Liver (tissue), 8 donors: ENCODE measurements at regions not wholly inside any gene's neighbourhood (a gene's known extent, or its start where the extent isn't known, plus 50 kb on each side); places are given as distances from the start of the nearest gene placed in this dataset.

Source experiments
- DNase-seq: peaks from one replicate; pipeline ENCODE4 v3.0.0-alpha.2; 2017; ENCODE audit warnings: low spot score
- H3K27ac ChIP-seq, 2 donors: one replicate each; pipeline ENCODE4 v1.7.0; 2013; ENCODE audit warnings: inconsistent platforms in 2 of 2, low read length in 2 of 2, control low read depth in 1 of 2, low read depth in 1 of 2, mild to moderate bottlenecking in 1 of 2
- H3K27me3 ChIP-seq, 4 donors: one replicate each; pipeline versions ENCODE4 v1.6.1 to v1.7.0; 2013; ENCODE audit warnings: low read length in 3 of 4, inconsistent platforms in 1 of 4, mild to moderate bottlenecking in 1 of 4, moderate library complexity in 1 of 4; ENCODE audit not compliant: control insufficient read depth in 4 of 4, insufficient read depth in 4 of 4
- H3K36me3 ChIP-seq, 4 donors: one replicate each; pipeline versions ENCODE4 v1.6.1 to v1.7.0; 2013; ENCODE audit warnings: low read length in 3 of 4, mild to moderate bottlenecking in 3 of 4, low read depth in 1 of 4, moderate library complexity in 1 of 4; ENCODE audit not compliant: control insufficient read depth in 4 of 4, insufficient read depth in 3 of 4
- H3K4me1 ChIP-seq, 4 donors: one replicate each; pipeline versions ENCODE4 v1.6.1 to v1.7.0; 2013; ENCODE audit warnings: low read length in 3 of 4, mild to moderate bottlenecking in 3 of 4, moderate library complexity in 1 of 4; ENCODE audit not compliant: control insufficient read depth in 4 of 4, insufficient read depth in 4 of 4
- H3K4me3 ChIP-seq, 3 donors: one replicate each; pipeline versions ENCODE4 v1.6.1 to v1.7.0; 2013; ENCODE audit warnings: low read length in 3 of 3, control low read depth in 1 of 3, low read depth in 1 of 3, mild to moderate bottlenecking in 1 of 3
- H3K9ac ChIP-seq, 2 donors: one replicate each; pipeline ENCODE4 v1.7.0; 2013; ENCODE audit warnings: low read length in 2 of 2, mild to moderate bottlenecking in 2 of 2, moderate library complexity in 2 of 2, control low read depth in 1 of 2, low read depth in 1 of 2
- H3K9me3 ChIP-seq, 4 donors: one replicate each; pipeline versions ENCODE4 v1.6.1 to v1.7.0; 2013; ENCODE audit warnings: low read length in 3 of 4; ENCODE audit not compliant: control insufficient read depth in 4 of 4
- CTCF ChIP-seq: fragments of 150-350 bp; IDR thresholded peaks from 2 replicates; pipeline ENCODE4 v1.5.1; 2017; ENCODE audit warnings: improper control_type of control experiment, low read depth, low read length; ENCODE audit not compliant: missing input control
- FOXA2 ChIP-seq: IDR thresholded peaks from 2 replicates; pipeline ENCODE4 v1.6.1; 2016; ENCODE audit warnings: antibody characterized with exemption
- GABPA ChIP-seq, 2 donors: IDR thresholded peaks in 1 of 2; conservative IDR thresholded peaks in 1 of 2; 2 replicates each; pipeline ENCODE4 v1.6.1; 2016; ENCODE audit warnings: antibody characterized with exemption in 2 of 2, mild to moderate bottlenecking in 1 of 2, moderate library complexity in 1 of 2
- HNF4A ChIP-seq, 2 donors: conservative IDR thresholded peaks; 2 replicates each; pipeline ENCODE4 v1.6.1; 2016; ENCODE audit warnings: antibody characterized with exemption in 2 of 2, mild to moderate bottlenecking in 2 of 2
- NR2F2 ChIP-seq: IDR thresholded peaks from 2 replicates; pipeline ENCODE4 v1.6.1; 2016; ENCODE audit warnings: antibody characterized with exemption
- REST ChIP-seq: IDR thresholded peaks from 2 replicates; pipeline ENCODE4 v1.6.1; 2016; ENCODE audit warnings: antibody characterized with exemption, mild to moderate bottlenecking
- RXRA ChIP-seq, 2 donors: IDR thresholded peaks; 2 replicates each; pipeline ENCODE4 v1.6.1; 2017 to 2018; ENCODE audit warnings: antibody characterized with exemption in 2 of 2, mild to moderate bottlenecking in 1 of 2
- SP1 ChIP-seq: IDR thresholded peaks from 2 replicates; pipeline ENCODE4 v1.6.1; 2018; ENCODE audit warnings: antibody characterized with exemption, mild to moderate bottlenecking
- TAF1 ChIP-seq: conservative IDR thresholded peaks from 2 replicates; pipeline ENCODE4 v1.6.1; 2016; ENCODE audit warnings: antibody characterized with exemption, mild to moderate bottlenecking
- YY1 ChIP-seq: IDR thresholded peaks from 2 replicates; pipeline ENCODE4 v1.6.1; 2016; ENCODE audit warnings: antibody characterized with exemption, mild to moderate bottlenecking
- ZBTB33 ChIP-seq: IDR thresholded peaks from 2 replicates; pipeline ENCODE4 v1.6.1; 2016; ENCODE audit warnings: antibody characterized with exemption
- WGBS: extraction: QIAGEN DNeasy Blood & Tissue Kit; methylation state at CpG from one replicate; pipeline ENCODE4 v1.1.7; 2013; 5-methylcytosine and 5-hydroxymethylcytosine counted together
- donor health status: healthy.
- donor health status: healthy.
- donor health status: healthy.
- donor health status: healthy.
- donor health status: healthy.

- TF ChIP-seq REST = no peak
Measured at GRCh38 chr18:22734791-22735627, 198.1 kb upstream of the RBBP8 start (continued).

- TF ChIP-seq NR2F2 = no peak
- TF ChIP-seq YY1 = no peak
- TF ChIP-seq GABPA (IDR thresholded peaks at IDR 0.05 in 1 of 2, conservative IDR thresholded peaks at IDR 0.05 in 1 of 2) = no peak
- no peak for TF ChIP-seq ZBTB33
- no peak for TF ChIP-seq FOXA2
- no peak for TF ChIP-seq SP1
- no peak for TF ChIP-seq HNF4A (conservative IDR thresholded peaks at IDR 0.05)
- TF ChIP-seq TAF1 = no peak
- Histone ChIP-seq H3K9me3 (no peaks in the 10 kb centered on the region), H3K9ac (no peak overlapping the region), H3K4me3 (no peak overlapping the region), H3K36me3 (no peaks in the 10 kb centered on the region), H3K27ac (no peak overlapping the region), H3K4me1 (peaks cover 0 to 4% (median 2%) of the 10 kb centered on the region in 4 donors), H3K27me3 (no peaks in the 10 kb centered on the region)
- 88% methylated on average over 3 of the region's 3 CpGs for WGBS
- DNase-seq = no peak
Measured at GRCh38 chr18:22737054-22737453, 196.1 kb upstream of the RBBP8 start.

GRCh38 chr18:22739061-22739642, 194.0 kb upstream of the RBBP8 start:
- Histone ChIP-seq H3K4me3 (no peak overlapping the region), H3K36me3 (no peaks in the 10 kb centered on the region), H3K27ac (no peak overlapping the region), H3K27me3 (no peaks in the 10 kb centered on the region), H3K9me3 (no peaks in the 10 kb centered on the region), H3K9ac (no peak overlapping the region), H3K4me1 (peaks cover 0 to 4% (median 2%) of the 10 kb centered on the region in 4 donors)
- TF ChIP-seq FOXA2 (no peak), CTCF (no peak), RXRA (IDR thresholded peaks at IDR 0.05) (peak in 1 of 2 donors; percentile 14), NR2F2 (no peak)
- no peak for DNase-seq
- 86% methylated on average over 2 of the region's 2 CpGs for WGBS
